ENCODE measurements at regions not wholly inside any gene's neighbourhood (a gene's known extent, or its start where the extent isn't known, plus 50 kb on each side); places are given as distances from the start of the nearest gene placed in this dataset.

- no peak overlapping the region for H3K27ac ChIP-seq (ENCODE audit: low read depth in 1 of 3, low read length in 2 of 3)
- H3K27me3 ChIP-seq (ENCODE audit: control insufficient read depth in 3 of 3, insufficient read depth in 3 of 3, low read length in 3 of 3) = no peaks in the 10 kb centered on the region
- peaks cover 0 to 10% of the 10 kb centered on the region in 2 donors for H3K9me3 ChIP-seq (ENCODE audit: control insufficient read depth in 2 of 2, insufficient read depth in 1 of 2, low read depth in 1 of 2, low read length in 1 of 2)
- H3K4me1 ChIP-seq (ENCODE audit: control insufficient read depth in 3 of 3, insufficient read depth in 2 of 3, low read depth in 1 of 3, low read length in 2 of 3) = no peaks in the 10 kb centered on the region
- no peak for DNase-seq
- no peak for FAIRE-seq
- no peaks in the 10 kb centered on the region for H3K36me3 ChIP-seq (ENCODE audit: control insufficient read depth in 3 of 3, insufficient read depth in 2 of 3, low read depth in 1 of 3, low read length in 3 of 3)
- H3K4me3 ChIP-seq (ENCODE audit: low read depth in 1 of 3, low read length in 3 of 3) = no peak overlapping the region
Measured at GRCh38 chr12:27176765-27177164, 67.3 kb upstream of the STK38L start.

DNA sequence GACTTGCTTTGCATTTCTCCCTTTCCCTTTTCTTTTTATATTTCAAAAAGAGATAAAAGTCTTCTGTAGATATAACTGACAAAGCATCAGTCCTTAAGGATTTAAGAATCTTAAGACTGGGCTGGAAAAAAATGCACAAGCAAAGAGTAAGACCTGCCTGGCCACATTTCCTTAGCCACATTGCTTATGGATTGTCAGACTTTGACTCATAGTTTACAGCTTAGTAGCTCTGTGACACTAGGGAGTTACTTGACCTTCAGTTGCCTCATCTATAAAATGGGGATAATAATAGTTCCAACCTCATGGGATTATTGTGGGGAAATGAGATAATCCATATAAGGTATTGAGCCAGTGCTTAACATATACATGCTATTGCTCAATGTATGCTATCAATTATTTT is 66.4 kb upstream of the STK38L start:
- no peaks in the 10 kb centered on the region for H3K36me3 ChIP-seq (ENCODE audit: control insufficient read depth in 3 of 3, insufficient read depth in 2 of 3, low read depth in 1 of 3, low read length in 3 of 3)
- no peak for DNase-seq
- peaks cover 0 to under 1% of the 10 kb centered on the region in 2 donors for H3K9me3 ChIP-seq (ENCODE audit: control insufficient read depth in 2 of 2, insufficient read depth in 1 of 2, low read depth in 1 of 2, low read length in 1 of 2)
- H3K4me3 ChIP-seq (ENCODE audit: low read depth in 1 of 3, low read length in 3 of 3) = no peak overlapping the region
- H3K27ac ChIP-seq (ENCODE audit: low read depth in 1 of 3, low read length in 2 of 3) = no peak overlapping the region
- FAIRE-seq = no peak
- H3K4me1 ChIP-seq (ENCODE audit: control insufficient read depth in 3 of 3, insufficient read depth in 2 of 3, low read depth in 1 of 3, low read length in 2 of 3) = no peaks in the 10 kb centered on the region
- no peaks in the 10 kb centered on the region for H3K27me3 ChIP-seq (ENCODE audit: control insufficient read depth in 3 of 3, insufficient read depth in 3 of 3, low read length in 3 of 3)

GRCh38 chr12:27178255-27178654 is 65.8 kb upstream of the STK38L start:
- FAIRE-seq = no peak
- WGBS, 3 donors = 91 to 93% (median 93%) methylated on average over 1 of the region's 1 CpG
- Histone ChIP-seq H3K9me3 (ENCODE audit: control insufficient read depth in 2 of 2, insufficient read depth in 1 of 2, low read depth in 1 of 2, low read length in 1 of 2) (no peaks in the 10 kb centered on the region), H3K4me3 (ENCODE audit: low read depth in 1 of 3, low read length in 3 of 3) (no peak overlapping the region), H3K27ac (ENCODE audit: low read depth in 1 of 3, low read length in 2 of 3) (no peak overlapping the region), H3K4me1 (ENCODE audit: control insufficient read depth in 3 of 3, insufficient read depth in 2 of 3, low read depth in 1 of 3, low read length in 2 of 3) (no peaks in the 10 kb centered on the region), H3K36me3 (ENCODE audit: control insufficient read depth in 3 of 3, insufficient read depth in 2 of 3, low read depth in 1 of 3, low read length in 3 of 3) (no peaks in the 10 kb centered on the region), H3K27me3 (ENCODE audit: control insufficient read depth in 3 of 3, insufficient read depth in 3 of 3, low read length in 3 of 3) (no peaks in the 10 kb centered on the region)
- no peak for DNase-seq

- H3K9me3 ChIP-seq (ENCODE audit: control insufficient read depth in 2 of 2, insufficient read depth in 1 of 2, low read depth in 1 of 2, low read length in 1 of 2) = no peaks in the 10 kb centered on the region
- H3K27me3 ChIP-seq (ENCODE audit: control insufficient read depth in 3 of 3, insufficient read depth in 3 of 3, low read length in 3 of 3) = no peaks in the 10 kb centered on the region
- no peak overlapping the region for H3K4me3 ChIP-seq (ENCODE audit: low read depth in 1 of 3, low read length in 3 of 3)
- H3K36me3 ChIP-seq (ENCODE audit: control insufficient read depth in 3 of 3, insufficient read depth in 2 of 3, low read depth in 1 of 3, low read length in 3 of 3) = no peaks in the 10 kb centered on the region
- DNase-seq = no peak
- FAIRE-seq = no peak
- H3K4me1 ChIP-seq (ENCODE audit: control insufficient read depth in 3 of 3, insufficient read depth in 2 of 3, low read depth in 1 of 3, low read length in 2 of 3) = no peaks in the 10 kb centered on the region
- WGBS, 3 donors = 66 to 87% (median 84%) methylated on average over 2 of the region's 2 CpGs
- peak overlapping the region in 2 of 3 donors; percentile 29 to 40 for H3K27ac ChIP-seq (ENCODE audit: low read depth in 1 of 3, low read length in 2 of 3)
Measured at GRCh38 chr12:27178723-27179399, 65.2 kb upstream of the STK38L start.

DNA sequence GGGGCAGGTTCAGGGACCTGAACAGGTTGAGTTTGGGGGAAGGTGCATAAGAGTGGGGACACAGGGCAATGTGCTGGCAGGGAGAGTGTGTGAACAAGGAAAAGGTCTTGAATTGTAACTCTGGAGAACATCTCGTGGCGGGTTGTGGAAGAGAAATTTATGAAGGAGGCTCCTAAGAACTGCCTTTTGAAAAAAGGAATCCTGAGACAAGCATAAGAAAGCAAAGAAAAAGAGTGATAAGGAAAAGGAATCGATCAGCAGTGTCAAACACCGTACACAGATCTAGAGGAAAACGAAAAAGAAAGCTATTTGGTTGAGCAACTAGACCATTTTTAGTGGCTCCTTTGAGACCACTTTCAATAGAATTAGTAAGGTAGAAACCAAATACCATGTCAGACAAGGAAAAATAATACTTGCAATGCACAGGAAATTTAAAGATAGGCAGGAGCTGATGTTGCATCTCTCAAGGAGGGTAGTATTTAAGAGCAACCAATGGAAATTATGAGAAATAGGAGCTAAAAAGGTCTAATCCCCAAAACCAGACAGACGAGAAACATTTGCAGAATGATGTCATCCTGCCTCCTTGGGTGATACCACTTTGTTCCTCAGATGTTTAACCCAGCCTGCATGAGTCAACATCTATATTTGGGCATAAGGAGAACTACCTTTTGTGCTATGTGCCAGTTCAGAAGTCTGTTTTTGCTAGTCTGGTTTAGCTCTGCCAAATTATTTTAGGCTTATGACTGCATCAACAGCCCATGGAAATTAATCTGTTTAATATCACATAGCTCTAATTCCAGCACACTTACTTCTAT is 64.5 kb upstream of the STK38L start:
- FAIRE-seq (no peak), DNase-seq (no peak)
- no peaks in the 10 kb centered on the region for H3K36me3 ChIP-seq (ENCODE audit: control insufficient read depth in 3 of 3, insufficient read depth in 2 of 3, low read depth in 1 of 3, low read length in 3 of 3)
- no peaks in the 10 kb centered on the region for H3K4me1 ChIP-seq (ENCODE audit: control insufficient read depth in 3 of 3, insufficient read depth in 2 of 3, low read depth in 1 of 3, low read length in 2 of 3)
- H3K27ac ChIP-seq (ENCODE audit: low read depth in 1 of 3, low read length in 2 of 3) = peak overlapping the region in 2 of 3 donors; percentile 29 to 40
- no peaks in the 10 kb centered on the region for H3K9me3 ChIP-seq (ENCODE audit: control insufficient read depth in 2 of 2, insufficient read depth in 1 of 2, low read depth in 1 of 2, low read length in 1 of 2)
- H3K27me3 ChIP-seq (ENCODE audit: control insufficient read depth in 3 of 3, insufficient read depth in 3 of 3, low read length in 3 of 3) = no peaks in the 10 kb centered on the region
- WGBS, 3 donors = 60 to 75% (median 65%) methylated on average over 6 of the region's 6 CpGs
- no peak overlapping the region for H3K4me3 ChIP-seq (ENCODE audit: low read depth in 1 of 3, low read length in 3 of 3)

DNA sequence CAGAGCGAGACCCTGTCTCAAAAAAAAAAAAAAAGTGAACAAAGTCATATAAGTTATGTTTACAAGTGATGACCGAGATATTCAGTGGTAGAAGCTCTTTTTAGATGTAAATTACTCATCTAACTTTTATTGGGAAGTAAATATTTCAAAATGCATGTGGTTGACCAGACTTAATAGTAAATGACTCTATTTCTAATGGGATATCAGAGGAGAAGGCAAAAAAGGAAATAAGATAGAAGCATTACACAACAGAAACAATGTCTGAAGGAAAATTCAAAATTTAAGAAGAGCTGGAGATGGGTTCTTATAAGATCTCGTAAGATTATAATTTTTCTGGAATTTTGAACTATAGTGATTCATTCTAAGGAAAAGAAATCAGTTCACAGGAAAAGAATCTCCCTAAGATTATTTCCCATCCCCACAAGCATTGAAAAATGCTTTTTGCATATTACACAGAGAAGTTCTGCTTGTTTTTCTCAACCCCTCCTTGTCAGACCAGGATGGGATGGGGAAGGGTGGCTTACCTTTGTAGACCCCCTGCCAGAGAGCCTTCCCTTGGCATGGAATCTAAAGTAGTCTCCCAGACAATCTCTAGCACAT is 63.1 kb upstream of the STK38L start:
- FAIRE-seq (no peak), DNase-seq (no peak)
- Histone ChIP-seq H3K36me3 (ENCODE audit: control insufficient read depth in 3 of 3, insufficient read depth in 2 of 3, low read depth in 1 of 3, low read length in 3 of 3) (no peaks in the 10 kb centered on the region), H3K4me3 (ENCODE audit: low read depth in 1 of 3, low read length in 3 of 3) (no peak overlapping the region), H3K27me3 (ENCODE audit: control insufficient read depth in 3 of 3, insufficient read depth in 3 of 3, low read length in 3 of 3) (no peaks in the 10 kb centered on the region), H3K27ac (ENCODE audit: low read depth in 1 of 3, low read length in 2 of 3) (no peak overlapping the region), H3K9me3 (ENCODE audit: control insufficient read depth in 2 of 2, insufficient read depth in 1 of 2, low read depth in 1 of 2, low read length in 1 of 2) (no peaks in the 10 kb centered on the region), H3K4me1 (ENCODE audit: control insufficient read depth in 3 of 3, insufficient read depth in 2 of 3, low read depth in 1 of 3, low read length in 2 of 3) (no peaks in the 10 kb centered on the region)
- 87 to 93% (median 90%) methylated on average over 3 of the region's 3 CpGs for whole genome bisulfite sequencing, 3 donors

- H3K4me3 ChIP-seq (ENCODE audit: low read depth in 1 of 3, low read length in 3 of 3) = no peak overlapping the region
- no peaks in the 10 kb centered on the region for H3K4me1 ChIP-seq (ENCODE audit: control insufficient read depth in 3 of 3, insufficient read depth in 2 of 3, low read depth in 1 of 3, low read length in 2 of 3)
- H3K27ac ChIP-seq (ENCODE audit: low read depth in 1 of 3, low read length in 2 of 3) = no peak overlapping the region
- no peaks in the 10 kb centered on the region for H3K36me3 ChIP-seq (ENCODE audit: control insufficient read depth in 3 of 3, insufficient read depth in 2 of 3, low read depth in 1 of 3, low read length in 3 of 3)
- H3K9me3 ChIP-seq (ENCODE audit: control insufficient read depth in 2 of 2, insufficient read depth in 1 of 2, low read depth in 1 of 2, low read length in 1 of 2) = no peaks in the 10 kb centered on the region
- DNase-seq = no peak
- H3K27me3 ChIP-seq (ENCODE audit: control insufficient read depth in 3 of 3, insufficient read depth in 3 of 3, low read length in 3 of 3) = no peaks in the 10 kb centered on the region
- WGBS, 3 donors = 56 to 82% (median 61%) methylated on average over 2 of the region's 2 CpGs
- no peak for FAIRE-seq
Measured at GRCh38 chr12:27183342-27183741, 60.7 kb upstream of the STK38L start.

GRCh38 chr12:27185234-27186021 is 58.7 kb upstream of the STK38L start:
- Histone ChIP-seq H3K36me3 (ENCODE audit: control insufficient read depth in 3 of 3, insufficient read depth in 2 of 3, low read depth in 1 of 3, low read length in 3 of 3) (no peaks in the 10 kb centered on the region), H3K27ac (ENCODE audit: low read depth in 1 of 3, low read length in 2 of 3) (no peak overlapping the region), H3K4me3 (ENCODE audit: low read depth in 1 of 3, low read length in 3 of 3) (no peak overlapping the region), H3K4me1 (ENCODE audit: control insufficient read depth in 3 of 3, insufficient read depth in 2 of 3, low read depth in 1 of 3, low read length in 2 of 3) (no peaks in the 10 kb centered on the region), H3K27me3 (ENCODE audit: control insufficient read depth in 3 of 3, insufficient read depth in 3 of 3, low read length in 3 of 3) (no peaks in the 10 kb centered on the region), H3K9me3 (ENCODE audit: control insufficient read depth in 2 of 2, insufficient read depth in 1 of 2, low read depth in 1 of 2, low read length in 1 of 2) (no peaks in the 10 kb centered on the region)
- no peak for DNase-seq
- FAIRE-seq = no peak
- WGBS, 3 donors = 59 to 78% (median 69%) methylated on average over 4 of the region's 4 CpGs

All from small intestine (tissue), 7 donors.